Activated T-helper 1 cell treated with anti-CD3 and anti-CD28 coated beads, Interleukin-2, amount 50 U/mL, for 16 hours (primary cell): ENCODE measurements at regions not wholly inside any gene's neighbourhood (a gene's known extent, or its start where the extent isn't known, plus 50 kb on each side); places are given as distances from the start of the nearest gene placed in this dataset.
"Not testable (repeated sequence)": the region's sequence is repeated elsewhere in the genome, so short reads cannot be mapped to it uniquely, and the experiment has no call there.

Experiments
- DNase-seq, 2 donors: peaks; one replicate each; pipeline ENCODE4 v3.0.0-alpha.2; 2020; ENCODE audit warnings: low read depth in 1 of 2, low spot score in 1 of 2

- no peak for DNase-seq
Measured at GRCh38 chr10:44564790-44565189, 179.9 kb upstream of the CXCL12 start.

GRCh38 chr10:44566786-44567185 lies 181.9 kb upstream of the CXCL12 start:
- no peak for DNase-seq

- DNase-seq, result no peak
Measured at GRCh38 chr10:44567471-44567870, 182.6 kb upstream of the CXCL12 start.

- no peak for DNase-seq
Measured at GRCh38 chr10:44569193-44570091, 184.5 kb upstream of the CXCL12 start.

- no peak for DNase-seq
Measured at GRCh38 chr10:44571701-44572100, 186.8 kb upstream of the CXCL12 start.

- DNase-seq, result no peak
Measured at GRCh38 chr10:44572146-44572545, 187.2 kb upstream of the CXCL12 start.

- DNase-seq, result no peak
Measured at GRCh38 chr10:44573821-44574220, 188.9 kb upstream of the CXCL12 start.

- DNase-seq, result no peak
Measured at GRCh38 chr10:44574596-44575480, 189.9 kb upstream of the CXCL12 start.

GRCh38 chr10:44575601-44576380 lies 190.9 kb upstream of the CXCL12 start:
- no peak for DNase-seq

- DNase-seq, result no peak
Measured at GRCh38 chr10:44576702-44577191, 191.8 kb upstream of the CXCL12 start.

GRCh38 chr10:44577533-44577932 lies 192.6 kb upstream of the CXCL12 start:
- DNase-seq, result no peak

- no peak for DNase-seq
Measured at GRCh38 chr10:44578271-44578670, 193.4 kb upstream of the CXCL12 start.

- DNase-seq, result not testable (repeated sequence)
Measured at GRCh38 chr10:44578963-44579362, 194.1 kb upstream of the CXCL12 start.

- DNase-seq, result no peak
Measured at GRCh38 chr10:44581996-44582395, 197.1 kb upstream of the CXCL12 start.

- DNase-seq, result no peak
Measured at GRCh38 chr10:44587488-44588318, 202.8 kb upstream of the CXCL12 start.

GRCh38 chr10:44589181-44589943 lies 204.5 kb upstream of the CXCL12 start:
- no peak for DNase-seq

- DNase-seq, result no peak
Measured at GRCh38 chr10:44589944-44590449, 205.1 kb upstream of the CXCL12 start.

- no peak for DNase-seq
Measured at GRCh38 chr10:44591911-44592310, 207.0 kb upstream of the CXCL12 start.

GRCh38 chr10:44593952-44594351 lies 209.1 kb upstream of the CXCL12 start:
- DNase-seq, result no peak
